Endodermal cell (in vitro differentiated cells): ENCODE measurements at regions not wholly inside any gene's neighbourhood (a gene's known extent, or its start where the extent isn't known, plus 50 kb on each side); places are given as distances from the start of the nearest gene placed in this dataset.

Source experiments
- DNase-seq: peaks from one replicate; pipeline ENCODE4 v3.0.0-alpha.2; 2017
- H3K27ac ChIP-seq: 2 replicates; pipeline ENCODE4 v1.5.1; 2013; ENCODE audit warnings: mild to moderate bottlenecking, low read depth, low read length, moderate library complexity
- H3K27me3 ChIP-seq: 2 replicates; pipeline ENCODE4 v1.6.1; 2013; ENCODE audit warnings: mild to moderate bottlenecking, low read length, moderate library complexity; ENCODE audit not compliant: insufficient read depth, control insufficient read depth, poor library complexity, severe bottlenecking
- H3K36me3 ChIP-seq: 2 replicates; pipeline ENCODE4 v1.7.0; 2013; ENCODE audit warnings: mild to moderate bottlenecking, low read length, moderate library complexity; ENCODE audit not compliant: control insufficient read depth, insufficient read depth
- H3K4me1 ChIP-seq: one replicate; pipeline ENCODE4 v1.7.0; 2013; ENCODE audit warnings: low read length; ENCODE audit not compliant: control insufficient read depth, insufficient read depth
- H3K4me3 ChIP-seq: 2 replicates; pipeline ENCODE4 v1.5.1; 2013; ENCODE audit warnings: mild to moderate bottlenecking, low read length, moderate library complexity
- H3K9ac ChIP-seq: 2 replicates; pipeline ENCODE4 v1.6.1; 2013; ENCODE audit warnings: mild to moderate bottlenecking, low read length, moderate library complexity; ENCODE audit not compliant: poor library complexity, severe bottlenecking; ENCODE audit errors: extremely low read depth
- H3K9me3 ChIP-seq: 2 replicates; pipeline ENCODE4 v1.6.1; 2013; ENCODE audit warnings: mild to moderate bottlenecking, low read length, moderate library complexity; ENCODE audit not compliant: control insufficient read depth
- H3K27ac Mint-ChIP-seq: 2 replicates; pipeline ENCODE4 v1.8.0; 2020; ENCODE audit warnings: mixed read lengths
- H3K27me3 Mint-ChIP-seq: 2 replicates; pipeline ENCODE4 v1.8.0; 2021; ENCODE audit warnings: mild to moderate bottlenecking, mixed read lengths; ENCODE audit not compliant: insufficient read depth
- H3K36me3 Mint-ChIP-seq: 2 replicates; pipeline ENCODE4 v1.8.0; 2020; ENCODE audit warnings: low read depth, mixed read lengths
- H3K4me1 Mint-ChIP-seq: 2 replicates; pipeline ENCODE4 v1.8.0; 2020; ENCODE audit warnings: mixed read lengths
- H3K4me3 Mint-ChIP-seq: 2 replicates; pipeline ENCODE4 v1.8.0; 2020; ENCODE audit warnings: mild to moderate bottlenecking, moderate library complexity, mixed read lengths
- H3K9me3 Mint-ChIP-seq: 2 replicates; pipeline ENCODE4 v1.8.0; 2020; ENCODE audit warnings: mild to moderate bottlenecking, mixed read lengths
- WGBS, 2 experiments: methylation state at CpG; one replicate each; pipeline versions ENCODE4 v1.1.5 to v1.1.7; 2013; ENCODE audit warnings: missing lambda C conversion rate in 2 of 2, mixed read lengths in 1 of 2; ENCODE audit not compliant: insufficient coverage in 1 of 2, insufficient read length in 1 of 2; 5-methylcytosine and 5-hydroxymethylcytosine counted together
- TF ChIP-seq, protein P1 (sequence below): fragments of 200-600 bp; sonication (generic); conservative IDR thresholded peaks from 2 replicates; pipeline ENCODE4 v1.5.0; 2021; ENCODE audit warnings: antibody characterized with exemption, mild to moderate bottlenecking

DNA sequence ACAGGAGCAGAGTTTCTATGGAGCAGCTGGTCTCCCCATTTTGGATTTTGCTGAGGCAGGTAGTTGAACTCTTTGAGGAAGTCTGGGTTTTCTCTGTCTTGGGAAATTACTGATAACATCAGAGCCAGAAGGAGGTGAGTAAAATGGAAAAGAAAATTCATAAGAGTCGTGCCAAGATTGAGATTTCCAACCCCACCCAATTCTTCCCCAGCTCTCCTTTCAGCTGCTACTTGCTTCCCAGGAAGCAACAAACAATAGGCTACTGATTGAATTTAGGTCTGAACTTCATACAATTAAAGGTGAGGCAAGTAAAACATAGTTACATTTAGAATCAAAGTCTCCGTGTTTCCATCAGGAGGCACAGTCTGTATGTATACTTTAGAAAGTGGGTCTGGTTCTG is 54.6 kb upstream of the EOLA2 start:
- Histone ChIP-seq H3K4me1 (no peaks in the 10 kb centered on the region), H3K4me3 (no peak overlapping the region), H3K9ac (no peak overlapping the region), H3K36me3 (no peaks in the 10 kb centered on the region), H3K9me3 (no peaks in the 10 kb centered on the region), H3K27me3 (no peaks in the 10 kb centered on the region), H3K27ac (no peak overlapping the region)
- peaks cover 43% of the 10 kb centered on the region for H3K9me3 Mint-ChIP-seq
- TF ChIP-seq, protein P1, sequence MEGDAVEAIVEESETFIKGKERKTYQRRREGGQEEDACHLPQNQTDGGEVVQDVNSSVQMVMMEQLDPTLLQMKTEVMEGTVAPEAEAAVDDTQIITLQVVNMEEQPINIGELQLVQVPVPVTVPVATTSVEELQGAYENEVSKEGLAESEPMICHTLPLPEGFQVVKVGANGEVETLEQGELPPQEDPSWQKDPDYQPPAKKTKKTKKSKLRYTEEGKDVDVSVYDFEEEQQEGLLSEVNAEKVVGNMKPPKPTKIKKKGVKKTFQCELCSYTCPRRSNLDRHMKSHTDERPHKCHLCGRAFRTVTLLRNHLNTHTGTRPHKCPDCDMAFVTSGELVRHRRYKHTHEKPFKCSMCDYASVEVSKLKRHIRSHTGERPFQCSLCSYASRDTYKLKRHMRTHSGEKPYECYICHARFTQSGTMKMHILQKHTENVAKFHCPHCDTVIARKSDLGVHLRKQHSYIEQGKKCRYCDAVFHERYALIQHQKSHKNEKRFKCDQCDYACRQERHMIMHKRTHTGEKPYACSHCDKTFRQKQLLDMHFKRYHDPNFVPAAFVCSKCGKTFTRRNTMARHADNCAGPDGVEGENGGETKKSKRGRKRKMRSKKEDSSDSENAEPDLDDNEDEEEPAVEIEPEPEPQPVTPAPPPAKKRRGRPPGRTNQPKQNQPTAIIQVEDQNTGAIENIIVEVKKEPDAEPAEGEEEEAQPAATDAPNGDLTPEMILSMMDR = no peak
- DNase-seq = no peak
- no peak overlapping the region for H3K27ac Mint-ChIP-seq
- 100% methylated on average over 2 of the region's 2 CpGs; no CpG with 5 or more reads in 1 of the 2 experiments for WGBS, 2 experiments
- no peak overlapping the region for H3K4me3 Mint-ChIP-seq
- no peaks in the 10 kb centered on the region for H3K27me3 Mint-ChIP-seq
- peaks cover 26% of the 10 kb centered on the region for H3K36me3 Mint-ChIP-seq
- peaks cover 5% of the 10 kb centered on the region for H3K4me1 Mint-ChIP-seq

DNA sequence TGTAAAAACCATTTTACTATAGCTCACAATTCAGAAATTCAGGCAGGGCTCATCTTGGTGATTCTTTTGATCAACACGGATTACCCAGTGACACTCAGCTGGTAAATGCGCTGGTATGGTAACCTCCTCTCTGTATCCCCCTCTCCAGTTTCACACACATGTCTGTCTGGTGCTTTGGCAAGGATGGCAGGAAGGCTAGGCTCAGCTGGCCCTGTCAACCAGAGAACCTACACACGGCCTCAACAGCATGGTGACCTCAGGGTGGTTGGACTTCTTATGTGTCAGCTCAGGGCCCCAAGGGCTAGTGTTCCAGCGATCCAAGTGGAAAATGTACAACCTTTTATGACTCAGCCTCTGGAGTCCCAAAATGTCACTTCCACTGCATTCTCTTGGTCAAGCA is 55.7 kb upstream of the EOLA2 start:
- WGBS, 2 experiments = 60 to 90% methylated on average over 1 to 4 of the region's 4 CpGs
- Mint-ChIP-seq H3K9me3 (peaks cover 45% of the 10 kb centered on the region), H3K4me1 (peaks cover 5% of the 10 kb centered on the region), H3K27ac (no peak overlapping the region), H3K27me3 (no peaks in the 10 kb centered on the region), H3K4me3 (no peak overlapping the region), H3K36me3 (peaks cover 32% of the 10 kb centered on the region)
- TF ChIP-seq, protein P1 = no peak
- no peak overlapping the region for H3K27ac ChIP-seq
- H3K9ac ChIP-seq = no peak overlapping the region
- no peak overlapping the region for H3K4me3 ChIP-seq
- H3K36me3 ChIP-seq = no peaks in the 10 kb centered on the region
- no peaks in the 10 kb centered on the region for H3K27me3 ChIP-seq
- no peaks in the 10 kb centered on the region for H3K4me1 ChIP-seq
- DNase-seq = no peak
- H3K9me3 ChIP-seq = no peaks in the 10 kb centered on the region

DNA sequence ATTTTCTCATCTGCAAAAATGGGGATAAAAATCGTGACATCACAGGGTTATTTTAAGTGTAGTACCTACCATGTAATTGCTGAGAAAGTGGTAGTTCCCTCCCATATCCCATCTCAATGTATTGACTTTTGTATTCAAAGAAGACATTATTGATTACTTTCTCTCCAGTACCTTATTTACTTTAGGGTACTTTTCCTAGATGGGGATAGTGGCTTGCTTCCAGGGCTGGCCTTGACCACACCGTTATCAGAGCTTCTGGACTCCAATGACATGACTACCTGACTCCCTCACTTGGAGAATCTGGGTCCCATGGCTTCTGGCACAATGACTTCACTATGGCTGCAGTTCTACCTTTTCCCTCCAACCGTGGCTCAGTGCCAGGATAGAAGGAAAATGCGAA is 58.2 kb upstream of the EOLA2 start:
- WGBS, 2 experiments = 95% methylated on average over 4 of the region's 4 CpGs; no CpG with 5 or more reads in 1 of the 2 experiments
- TF ChIP-seq, protein P1 = no peak
- no peak for DNase-seq
- Histone ChIP-seq H3K9ac (no peak overlapping the region), H3K27me3 (no peaks in the 10 kb centered on the region), H3K4me1 (no peaks in the 10 kb centered on the region), H3K27ac (no peak overlapping the region), H3K36me3 (no peaks in the 10 kb centered on the region), H3K4me3 (no peak overlapping the region), H3K9me3 (no peaks in the 10 kb centered on the region)
- H3K27ac Mint-ChIP-seq = no peak overlapping the region
- peaks cover 47% of the 10 kb centered on the region for H3K9me3 Mint-ChIP-seq
- peaks cover 32% of the 10 kb centered on the region for H3K36me3 Mint-ChIP-seq
- no peaks in the 10 kb centered on the region for H3K4me1 Mint-ChIP-seq
- no peak overlapping the region for H3K4me3 Mint-ChIP-seq
- no peaks in the 10 kb centered on the region for H3K27me3 Mint-ChIP-seq
